Stimulated activated CD8-positive, alpha-beta memory T cell treated with anti-CD3 and anti-CD28 coated beads, Interleukin-7, amount 100 ng/mL, for 48 hours (primary cell): ENCODE measurements at regions not wholly inside any gene's neighbourhood (a gene's known extent, or its start where the extent isn't known, plus 50 kb on each side); places are given as distances from the start of the nearest gene placed in this dataset.

Experiments
- DNase-seq, 2 donors: peaks; one replicate each; pipeline ENCODE4 v3.0.0-alpha.2; 2020; ENCODE audit warnings: low read depth in 1 of 2; ENCODE audit errors: extremely low read depth in 1 of 2

GRCh38 chr22:27133681-27134314, 476.4 kb downstream of the MIAT start:
- no peak for DNase-seq

GRCh38 chr22:27134315-27134701, 476.9 kb downstream of the MIAT start:
- DNase-seq: peak; percentile 5 to 25

- no peak for DNase-seq
Observed at GRCh38 chr22:27135031-27135981, 477.9 kb downstream of the MIAT start.

- DNase-seq: no peak
Observed at GRCh38 chr22:27136596-27136995, 479.2 kb downstream of the MIAT start.

- no peak for DNase-seq
Observed at GRCh38 chr22:27137871-27138337, 480.5 kb downstream of the MIAT start.

- DNase-seq: no peak
Observed at GRCh38 chr22:27138471-27138870, 481.1 kb downstream of the MIAT start.

- no peak for DNase-seq
Observed at GRCh38 chr22:27139935-27140511, 482.6 kb downstream of the MIAT start.

GRCh38 chr22:27142286-27142685, 484.9 kb downstream of the MIAT start:
- DNase-seq: no peak

GRCh38 chr22:27144321-27144720, 486.9 kb downstream of the MIAT start:
- DNase-seq: no peak

- DNase-seq: no peak
Observed at GRCh38 chr22:27146866-27147633, 489.7 kb downstream of the MIAT start.

GRCh38 chr22:27148055-27148454, 490.7 kb downstream of the MIAT start:
- no peak for DNase-seq

- DNase-seq: no peak
Observed at GRCh38 chr22:27148886-27149470, 491.6 kb downstream of the MIAT start.

GRCh38 chr22:27149921-27150543, 492.6 kb downstream of the MIAT start:
- no peak for DNase-seq

- no peak for DNase-seq
Observed at GRCh38 chr22:27150544-27150941, 493.2 kb downstream of the MIAT start.

- DNase-seq: no peak
Observed at GRCh38 chr22:27151407-27151806, 494.0 kb downstream of the MIAT start.

GRCh38 chr22:27152033-27152432, 494.6 kb downstream of the MIAT start:
- no peak for DNase-seq

- DNase-seq: no peak
Observed at GRCh38 chr22:27152883-27153282, 495.5 kb downstream of the MIAT start.

GRCh38 chr22:27153386-27153785, 496.0 kb downstream of the MIAT start:
- no peak for DNase-seq

GRCh38 chr22:27154717-27155116, 497.3 kb downstream of the MIAT start:
- DNase-seq: no peak

GRCh38 chr22:27156821-27157489, 499.6 kb downstream of the MIAT start:
- no peak for DNase-seq
